HG03103 (cell line): ENCODE measurements at regions not wholly inside any gene's neighbourhood (a gene's known extent, or its start where the extent isn't known, plus 50 kb on each side); places are given as distances from the start of the nearest gene placed in this dataset.
"Not testable (repeated sequence)": the region's sequence is repeated elsewhere in the genome, so short reads cannot be mapped to it uniquely, and the experiment has no call there.

Source experiments
- ATAC-seq: cut with Tn5 transposase; IDR thresholded peaks from one replicate; pipeline ENCODE4 v1.9.1; 2021; ENCODE audit warnings: low read depth; ENCODE audit not compliant: unreplicated experiment

- peak; percentile 89 for ATAC-seq
Measured at GRCh38 chr18:42298759-42299675, 344.0 kb downstream of the PIK3C3 start.

- ATAC-seq = no peak
Measured at GRCh38 chr18:42305869-42306593, 351.0 kb downstream of the PIK3C3 start.

DNA sequence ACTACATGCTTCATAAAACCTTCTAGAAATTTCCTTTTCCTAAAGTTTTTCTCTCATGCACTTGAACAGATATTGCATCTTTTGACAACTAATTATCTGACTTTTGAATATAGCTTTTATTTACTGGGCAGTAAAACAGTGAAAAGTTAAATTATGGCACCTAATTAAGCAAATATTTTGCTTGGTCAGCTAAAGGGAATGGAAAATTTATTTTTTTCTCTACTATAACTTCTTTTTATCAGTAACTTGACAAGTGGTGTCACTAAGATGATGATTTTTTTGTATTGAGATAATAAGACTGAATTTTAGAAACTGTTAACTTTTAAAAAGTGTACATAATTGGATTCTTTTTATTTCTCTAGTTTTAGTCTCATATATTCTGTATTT, 351.6 kb downstream of the PIK3C3 start:
- no peak for ATAC-seq

DNA sequence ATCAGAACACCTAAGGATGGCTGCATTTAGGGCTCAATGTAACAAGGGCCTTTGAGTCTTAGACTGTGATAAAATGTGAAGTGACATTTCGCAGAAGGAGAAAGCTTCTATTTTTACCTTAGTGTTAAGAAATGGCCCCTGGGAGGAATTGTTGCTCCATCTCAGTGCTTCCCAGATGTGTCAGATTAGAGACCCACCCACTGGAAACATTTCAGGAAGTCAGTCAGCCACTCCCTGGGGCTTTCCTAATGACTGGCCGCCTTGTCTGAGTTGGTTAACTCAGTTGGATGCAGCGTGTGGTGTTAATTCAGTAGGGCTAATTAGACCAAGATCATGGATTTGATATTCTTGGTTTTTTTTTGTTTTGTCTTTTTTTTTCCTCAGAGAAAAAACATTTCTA, 355.9 kb downstream of the PIK3C3 start:
- no peak for ATAC-seq

DNA sequence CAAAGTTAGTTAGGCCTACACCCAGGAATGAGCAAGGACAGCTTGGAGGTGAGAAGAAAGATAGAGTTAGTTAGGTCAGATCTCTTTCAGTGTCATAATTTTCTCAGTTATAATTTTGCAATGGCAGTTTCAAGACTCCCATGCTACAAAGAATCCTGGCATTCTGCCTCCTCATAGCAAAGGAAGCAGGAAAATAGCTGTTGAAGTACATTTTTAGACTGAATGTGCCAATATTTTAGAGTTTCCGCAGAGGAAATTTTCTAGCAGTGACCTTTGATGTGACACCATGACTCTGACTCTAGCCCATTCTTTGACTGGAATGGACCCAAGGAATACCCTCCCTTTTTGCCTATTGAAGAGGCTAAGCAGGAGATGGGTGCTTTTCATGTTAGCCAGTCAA, 371.7 kb downstream of the PIK3C3 start:
- no peak for ATAC-seq

DNA sequence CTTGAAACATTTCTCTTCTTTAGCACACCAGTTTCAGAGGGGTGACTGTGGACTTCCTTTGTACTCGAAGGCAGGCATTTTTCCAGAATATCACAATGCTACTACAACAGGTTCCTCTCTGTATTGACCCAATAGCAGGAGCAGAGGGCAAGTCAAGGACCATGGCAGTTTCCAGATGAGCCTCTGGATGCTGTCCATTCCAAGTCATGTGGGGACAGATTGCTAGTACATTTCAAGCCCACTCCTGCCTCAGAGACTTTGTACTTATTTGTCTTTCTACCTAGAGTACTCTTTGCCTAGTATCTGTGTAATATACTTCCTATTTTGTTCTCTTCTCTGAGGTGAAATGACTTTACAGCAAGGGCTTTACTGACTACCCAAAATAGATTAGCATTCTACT, 373.9 kb downstream of the PIK3C3 start:
- no peak for ATAC-seq

GRCh38 chr18:42330296-42330695, 375.3 kb downstream of the PIK3C3 start:
- no peak for ATAC-seq

DNA sequence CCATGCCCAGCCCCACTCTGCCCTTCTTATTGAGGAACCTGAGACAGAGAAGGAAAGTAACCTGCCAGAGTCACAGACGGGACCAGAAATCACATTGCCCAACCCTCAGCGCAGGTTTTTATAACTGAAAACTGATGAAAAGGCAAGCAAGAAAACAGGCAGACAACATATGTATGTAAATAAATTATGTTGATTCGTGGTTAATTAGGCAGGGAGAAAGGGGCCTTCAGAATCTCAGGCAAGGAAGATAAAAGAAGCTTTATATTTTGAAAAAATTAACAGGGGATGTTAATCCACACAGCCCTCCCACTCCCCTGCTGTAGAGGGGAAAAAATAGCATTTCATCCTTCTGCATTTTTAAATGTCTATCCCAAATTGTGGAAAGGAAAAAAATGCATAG, 378.5 kb downstream of the PIK3C3 start:
- ATAC-seq = no peak

- no peak for ATAC-seq
Measured at GRCh38 chr18:42334931-42335330, 379.9 kb downstream of the PIK3C3 start.

DNA sequence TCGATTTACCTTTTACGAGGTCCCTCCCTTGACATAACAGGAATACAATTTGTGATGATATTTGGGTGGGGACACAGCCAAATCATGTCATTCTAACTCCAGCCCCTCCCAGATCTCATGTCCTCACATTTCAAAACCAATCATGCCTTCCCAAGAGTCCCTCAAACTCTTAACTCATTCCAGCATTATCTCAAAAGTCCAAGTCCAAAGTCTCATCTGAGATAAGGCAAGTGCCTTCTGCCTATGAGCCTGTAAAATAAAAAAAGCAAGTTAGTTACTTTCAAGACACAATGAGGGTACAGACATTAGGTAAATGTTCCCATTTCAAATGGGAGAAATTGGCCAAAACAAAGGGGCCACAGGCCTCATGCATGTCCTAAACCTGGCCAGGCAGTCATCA, 381.1 kb downstream of the PIK3C3 start:
- no peak for ATAC-seq

GRCh38 chr18:42337337-42337736, 382.3 kb downstream of the PIK3C3 start:
- ATAC-seq = not testable (repeated sequence)

- no peak for ATAC-seq
Measured at GRCh38 chr18:42338683-42339082, 383.6 kb downstream of the PIK3C3 start.

GRCh38 chr18:42339372-42339771, 384.3 kb downstream of the PIK3C3 start:
- no peak for ATAC-seq

DNA sequence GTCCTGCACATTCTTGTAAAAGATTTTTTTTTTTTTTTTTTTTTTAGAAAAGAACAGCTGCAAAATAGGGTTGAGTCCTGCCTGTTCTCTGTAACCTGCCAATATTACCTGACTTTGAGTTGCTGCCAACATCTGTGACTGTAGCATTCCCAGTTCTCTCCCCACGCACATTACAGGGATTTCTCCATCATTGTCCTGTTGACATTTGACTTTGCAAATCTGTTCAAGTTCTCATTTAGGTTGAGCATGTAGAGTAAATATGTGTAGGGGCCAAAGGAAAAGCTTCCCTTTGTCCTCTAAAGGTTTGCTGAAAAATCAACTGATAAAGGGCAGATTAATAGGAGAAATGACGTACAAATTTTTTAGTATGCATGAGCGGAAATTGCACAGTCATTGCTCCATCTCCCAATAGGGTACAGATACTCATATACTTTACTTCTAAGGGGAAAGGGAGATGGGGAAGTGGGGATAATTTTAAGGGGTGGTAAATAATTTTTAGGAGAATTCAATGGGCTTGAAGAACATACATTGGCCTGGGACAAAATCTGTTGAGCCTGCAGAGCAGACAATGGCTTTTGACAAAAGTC, 385.5 kb downstream of the PIK3C3 start:
- no peak for ATAC-seq

DNA sequence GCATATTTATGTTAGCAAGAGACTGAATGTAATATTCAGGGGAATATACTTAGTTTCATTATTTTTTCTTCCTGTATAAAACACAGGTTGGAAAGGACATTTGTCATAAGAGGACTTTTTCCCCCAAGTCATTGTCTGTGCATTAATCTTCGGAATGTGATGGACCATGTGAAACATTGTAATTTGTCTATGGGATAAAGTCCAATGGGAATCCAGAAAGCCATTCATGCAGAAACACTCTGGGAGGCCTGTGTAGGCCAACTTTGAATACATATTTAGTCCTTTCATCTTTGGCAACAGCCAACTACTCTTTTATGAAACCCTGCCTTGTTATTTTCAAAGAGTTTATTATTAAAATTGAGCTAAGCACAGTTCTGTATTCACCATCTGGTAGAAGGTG, 386.4 kb downstream of the PIK3C3 start:
- no peak for ATAC-seq

GRCh38 chr18:42348722-42349121, 393.7 kb downstream of the PIK3C3 start:
- no peak for ATAC-seq

GRCh38 chr18:42351455-42351854, 396.4 kb downstream of the PIK3C3 start:
- no peak for ATAC-seq

DNA sequence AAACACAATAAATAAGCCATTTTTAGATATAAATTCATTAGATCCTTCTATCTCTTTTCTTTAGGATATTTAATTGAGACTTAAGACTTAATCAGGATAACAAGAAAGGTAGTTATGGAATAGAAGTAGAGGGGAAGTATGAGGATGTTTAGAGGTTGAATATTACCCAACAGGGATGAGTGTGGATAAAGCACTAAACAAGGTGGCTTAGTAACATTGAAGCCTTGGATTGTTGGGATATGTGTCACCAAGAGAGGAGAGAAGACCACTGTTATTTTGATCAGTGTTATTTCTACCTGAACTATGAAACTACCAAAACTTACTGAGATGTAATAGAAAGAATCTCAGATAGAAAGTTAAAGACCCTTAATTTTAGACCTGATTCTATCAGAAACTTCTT, 405.7 kb downstream of the PIK3C3 start:
- ATAC-seq = no peak

GRCh38 chr18:42363446-42364441, 408.7 kb downstream of the PIK3C3 start:
- no peak for ATAC-seq

GRCh38 chr18:42364766-42365165, 409.7 kb downstream of the PIK3C3 start:
- ATAC-seq = no peak
